Activated CD4-positive, alpha-beta memory T cell treated with anti-CD3 and anti-CD28 coated beads for 36 hours (primary cell): ENCODE measurements at regions not wholly inside any gene's neighbourhood (a gene's known extent, or its start where the extent isn't known, plus 50 kb on each side); places are given as distances from the start of the nearest gene placed in this dataset.

Source experiments
- CTCF ChIA-PET: fragments of 350-600 bp; sonication (Branson Sonifier 250); formaldehyde crosslinking; loops from one replicate; lab custom pipeline; 2021; ENCODE audit warnings: antibody characterized with exemption, inconsistent platforms; lab: Charles Lee
- POLR2A ChIA-PET: fragments of 350-600 bp; sonication (Branson Sonifier 250); formaldehyde crosslinking; loops from one replicate; lab custom pipeline; 2021; ENCODE audit warnings: antibody characterized with exemption; lab: Charles Lee
- DNase-seq: peaks from one replicate; pipeline ENCODE4 v3.0.0-alpha.2; 2020
- H3K27ac Mint-ChIP-seq: one replicate; pipeline ENCODE4 v1.8.0; 2021; ENCODE audit warnings: mixed read lengths
- H3K27me3 Mint-ChIP-seq: one replicate; pipeline ENCODE4 v1.8.0; 2021; ENCODE audit warnings: mixed read lengths
- H3K36me3 Mint-ChIP-seq: one replicate; pipeline ENCODE4 v1.8.0; 2021; ENCODE audit warnings: mixed read lengths
- H3K4me1 Mint-ChIP-seq: one replicate; pipeline ENCODE4 v1.8.0; 2021; ENCODE audit warnings: low read depth, mixed read lengths
- H3K4me3 Mint-ChIP-seq: one replicate; pipeline ENCODE4 v1.8.0; 2021; ENCODE audit warnings: mild to moderate bottlenecking, mixed read lengths
- H3K9me3 Mint-ChIP-seq: one replicate; pipeline ENCODE4 v1.8.0; 2021; ENCODE audit warnings: mixed read lengths
- intact Hi-C: fragments of 100-400 bp; cut with micrococcal nuclease; formaldehyde crosslinking; loops from one replicate; pipeline ENCODE4 v1.15.1; 2023

DNA sequence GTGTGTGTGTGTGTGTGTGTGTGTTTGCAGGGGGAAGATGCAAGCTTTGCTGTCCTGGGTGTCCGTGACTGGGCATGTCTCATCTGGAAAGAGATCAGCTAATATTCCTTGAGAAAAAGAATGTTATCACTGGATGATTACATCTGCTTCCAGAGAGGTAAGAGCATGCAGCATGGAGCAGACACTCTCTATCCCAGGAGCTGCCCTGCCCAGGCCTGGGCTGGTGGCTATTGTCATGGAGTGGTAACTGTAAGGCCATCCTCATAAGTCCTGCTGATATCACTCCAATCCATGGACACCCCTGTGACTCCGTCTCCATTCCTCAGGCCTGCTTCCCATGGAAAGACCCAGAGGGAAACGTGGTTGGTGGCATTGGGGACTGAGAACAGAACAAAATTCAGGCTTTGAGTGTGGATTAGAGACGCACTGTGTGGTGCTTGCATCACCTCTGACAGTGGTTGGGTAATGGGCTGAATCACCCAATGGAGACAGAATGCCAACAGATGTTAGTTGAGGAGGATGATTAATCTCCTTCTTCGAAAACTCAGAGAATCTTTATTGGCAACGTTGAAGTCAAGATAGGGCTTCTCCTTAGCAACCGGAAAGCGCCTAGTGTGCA is 52.0 kb upstream of the KCNIP1 start:
- intact Hi-C loops: no loop called here
- peaks cover 13% of the 10 kb centered on the region for H3K27me3 Mint-ChIP-seq
- POLR2A ChIA-PET: no interaction called here

DNA sequence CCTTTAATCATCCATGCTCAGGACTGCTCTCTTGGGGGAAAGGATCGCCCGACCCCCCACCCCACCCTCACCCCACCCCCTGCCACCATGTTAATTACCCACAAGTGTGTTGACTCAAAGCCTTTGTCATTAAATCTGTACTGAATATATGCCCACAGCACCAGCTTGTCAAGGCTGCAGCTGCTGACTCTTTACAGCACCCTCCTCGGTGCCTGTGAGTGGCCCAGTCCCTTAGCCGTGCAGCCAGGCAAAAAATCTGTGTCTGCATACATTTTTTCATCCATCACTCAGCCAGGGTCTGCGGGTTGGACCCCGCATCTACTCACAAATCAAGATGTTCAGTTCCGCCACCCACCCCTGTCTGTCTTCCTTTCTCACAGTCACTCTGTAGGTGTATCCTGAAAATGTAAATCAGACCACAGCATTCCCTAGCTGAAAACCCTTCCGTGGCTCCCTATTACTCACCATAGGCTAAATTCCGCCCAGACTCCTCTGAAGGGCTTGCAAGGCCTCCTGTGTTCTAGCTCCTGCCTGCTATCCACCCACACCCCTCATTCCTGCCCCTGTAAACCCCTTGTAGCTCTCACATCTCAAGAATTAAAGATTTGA is 53.7 kb upstream of the KCNIP1 start:
- no peak overlapping the region for H3K4me3 Mint-ChIP-seq

More for the DNA sequence above, 52.0 kb upstream of the KCNIP1 start:
- H3K9me3 Mint-ChIP-seq: peaks cover 4% of the 10 kb centered on the region
- no peak for DNase-seq
- no peaks in the 10 kb centered on the region for H3K36me3 Mint-ChIP-seq
- CTCF ChIA-PET: interaction anchor here (1.9 kb wide), 1 partner anchor 17 kb away, joined by 5 read pairs; no protein-coding TSS in a partner anchor
- H3K27ac Mint-ChIP-seq: no peak overlapping the region
- no peaks in the 10 kb centered on the region for H3K4me1 Mint-ChIP-seq
- no peak overlapping the region for H3K4me3 Mint-ChIP-seq

DNA sequence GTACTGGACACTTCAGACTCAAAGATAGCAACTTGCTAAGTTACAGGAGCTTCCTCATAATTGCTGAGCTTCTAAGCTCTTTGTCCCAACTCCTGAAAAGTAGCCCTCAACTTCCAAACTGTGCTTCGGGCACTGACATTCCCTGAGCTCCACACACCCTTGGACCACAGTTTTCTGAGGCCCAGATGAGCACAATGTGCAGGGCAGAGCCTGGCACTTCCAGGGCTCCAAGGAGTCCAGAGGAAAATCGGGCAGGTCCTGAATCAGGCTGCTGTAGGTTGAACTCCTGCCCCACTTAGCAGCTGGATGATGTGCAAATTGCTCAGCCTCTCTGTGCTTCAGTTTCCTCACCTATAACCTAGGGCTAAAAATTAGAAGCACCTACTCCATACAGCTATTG is 54.6 kb upstream of the KCNIP1 start:
- no peak for DNase-seq
- intact Hi-C loops: no loop called here
- POLR2A ChIA-PET: no interaction called here
- Mint-ChIP-seq H3K9me3 (peaks cover 4% of the 10 kb centered on the region), H3K4me1 (peaks cover 6% of the 10 kb centered on the region), H3K27ac (no peak overlapping the region), H3K4me3 (no peak overlapping the region), H3K36me3 (no peaks in the 10 kb centered on the region), H3K27me3 (peaks cover 7% of the 10 kb centered on the region)
- CTCF ChIA-PET: interaction anchor here (0.6 to 0.9 kb wide), 2 partner anchors 21 to 184 kb away, joined by 3 to 5 read pairs; no protein-coding TSS in a partner anchor

More for the DNA sequence above, 53.7 kb upstream of the KCNIP1 start:
- ChIA-PET CTCF (interaction anchor here (0.7 to 1.9 kb wide), 2 partner anchors 15 to 188 kb away, joined by 3 to 5 read pairs; no protein-coding TSS in a partner anchor), POLR2A (no interaction called here)
- Mint-ChIP-seq H3K27ac (no peak overlapping the region), H3K36me3 (no peaks in the 10 kb centered on the region), H3K4me1 (no peaks in the 10 kb centered on the region), H3K9me3 (peaks cover 4% of the 10 kb centered on the region), H3K27me3 (peaks cover 8% of the 10 kb centered on the region)
- DNase-seq: no peak
- intact Hi-C loops: no loop called here

DNA sequence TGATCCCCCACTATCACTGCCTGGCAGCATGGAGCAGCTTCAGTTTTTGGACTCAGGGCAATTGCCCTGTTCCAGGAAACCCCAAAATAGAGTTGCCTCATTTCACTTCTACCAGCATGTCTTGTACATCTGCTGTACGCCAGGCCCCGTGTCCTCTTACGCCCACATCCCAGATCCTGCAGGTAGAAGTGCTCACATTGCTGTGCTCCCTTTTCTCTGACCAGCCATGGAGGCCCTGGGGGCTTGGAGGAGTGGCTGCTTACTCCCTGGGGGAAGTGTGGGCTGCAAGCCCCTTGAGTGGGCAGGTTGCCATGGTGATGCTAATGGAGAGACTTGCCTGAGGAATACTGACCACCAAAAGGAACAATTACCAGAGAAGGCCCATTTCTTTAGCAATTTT is 55.6 kb upstream of the KCNIP1 start:
- Mint-ChIP-seq H3K4me1 (peaks cover 6% of the 10 kb centered on the region), H3K27me3 (peaks cover 3% of the 10 kb centered on the region), H3K27ac (no peak overlapping the region), H3K36me3 (no peaks in the 10 kb centered on the region), H3K4me3 (no peak overlapping the region), H3K9me3 (peaks cover 4% of the 10 kb centered on the region)
- no peak for DNase-seq
- ChIA-PET POLR2A (no interaction called here), CTCF (no interaction called here)
- intact Hi-C loops: no loop called here

DNA sequence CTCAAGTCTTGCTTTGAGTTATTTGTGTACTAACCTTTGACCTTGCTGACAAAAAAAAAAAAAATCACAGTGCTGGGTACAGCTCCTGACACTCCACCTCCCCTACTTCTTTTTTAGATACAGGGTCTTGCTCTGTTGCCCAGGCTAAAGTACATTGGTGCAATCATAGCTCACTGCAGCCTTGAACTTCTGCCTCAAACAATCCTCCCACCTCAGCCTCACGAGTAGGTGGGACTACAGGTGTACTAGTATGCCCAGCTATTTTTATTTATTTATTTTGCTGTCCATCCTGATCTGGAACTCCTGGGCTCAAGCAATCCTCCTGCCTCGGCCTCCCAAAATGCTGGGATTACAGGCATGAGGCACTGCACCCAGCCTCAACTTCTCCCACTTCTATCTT is 57.2 kb upstream of the KCNMB1 start:
- CTCF ChIA-PET: interaction anchor here (2.6 kb wide), 1 partner anchor 12 kb away, joined by 10 read pairs; no protein-coding TSS in a partner anchor
- Mint-ChIP-seq H3K4me3 (no peak overlapping the region), H3K36me3 (no peaks in the 10 kb centered on the region), H3K4me1 (peaks cover 6% of the 10 kb centered on the region), H3K9me3 (peaks cover 4% of the 10 kb centered on the region), H3K27ac (no peak overlapping the region), H3K27me3 (peaks cover 3% of the 10 kb centered on the region)
- POLR2A ChIA-PET: no interaction called here
- intact Hi-C loops: no loop called here
- no peak for DNase-seq

DNA sequence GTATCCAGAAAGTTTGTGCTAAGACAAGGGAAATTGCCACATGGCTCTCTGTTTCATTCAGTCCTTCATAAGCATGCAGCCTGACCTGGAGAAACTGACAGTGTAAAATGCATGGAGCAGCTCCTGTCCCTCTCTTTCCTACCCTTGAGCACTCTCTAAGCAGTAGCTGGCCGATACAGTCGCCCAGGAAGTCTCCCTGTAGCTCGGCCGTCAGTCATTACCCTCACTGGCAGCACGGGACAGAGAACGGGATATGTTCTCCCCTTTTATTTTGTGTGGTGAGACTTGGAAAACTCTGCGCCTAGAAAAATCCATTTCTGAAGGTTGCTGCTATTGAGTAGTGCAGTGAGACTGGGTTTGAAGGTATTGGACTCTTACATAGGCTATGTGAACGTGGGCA is 56.8 kb upstream of the KCNMB1 start:
- Mint-ChIP-seq H3K9me3 (peaks cover 4% of the 10 kb centered on the region), H3K27me3 (peaks cover 3% of the 10 kb centered on the region), H3K4me1 (peaks cover 6% of the 10 kb centered on the region), H3K36me3 (no peaks in the 10 kb centered on the region), H3K4me3 (no peak overlapping the region), H3K27ac (no peak overlapping the region)
- no peak for DNase-seq
- POLR2A ChIA-PET: no interaction called here
- intact Hi-C loops: no loop called here
- CTCF ChIA-PET: interaction anchor here (2.6 kb wide), 1 partner anchor 11 kb away, joined by 10 read pairs; no protein-coding TSS in a partner anchor

DNA sequence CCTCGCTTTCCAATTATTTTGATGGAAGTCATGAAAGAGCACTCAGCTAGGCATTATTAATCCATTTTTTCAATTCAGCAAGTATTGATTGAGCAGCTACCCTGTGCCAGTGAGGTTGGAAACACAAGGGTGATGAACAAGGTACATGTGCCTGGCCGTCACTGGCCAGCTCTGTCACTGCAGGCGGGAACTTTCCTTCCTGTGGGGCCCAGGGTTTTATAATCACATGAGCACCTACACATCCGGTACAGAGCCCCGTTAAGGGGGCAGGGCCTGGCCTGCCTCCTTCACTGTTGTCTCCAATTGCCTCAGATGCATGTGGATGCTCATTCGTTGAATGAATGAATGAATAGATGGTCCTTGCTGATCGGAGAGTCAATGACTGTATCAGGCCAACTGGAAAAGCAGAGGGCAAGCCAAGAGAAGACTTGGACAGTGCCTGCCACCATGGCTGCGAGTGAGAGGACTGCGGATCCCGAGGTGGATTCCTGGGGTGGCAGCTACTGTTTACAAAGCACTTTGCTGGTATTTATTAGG is 55.9 kb upstream of the KCNMB1 start:
- intact Hi-C loops: no loop called here
- DNase-seq: no peak
- Mint-ChIP-seq H3K27ac (no peak overlapping the region), H3K27me3 (peaks cover 3% of the 10 kb centered on the region), H3K36me3 (no peaks in the 10 kb centered on the region), H3K4me1 (peaks cover 6% of the 10 kb centered on the region), H3K4me3 (no peak overlapping the region), H3K9me3 (peaks cover 4% of the 10 kb centered on the region)
- ChIA-PET POLR2A (no interaction called here), CTCF (interaction anchor here (1.2 to 2.6 kb wide), 3 partner anchors 10 to 193 kb away, joined by 3 to 10 read pairs (median 4); no protein-coding TSS in a partner anchor)

DNA sequence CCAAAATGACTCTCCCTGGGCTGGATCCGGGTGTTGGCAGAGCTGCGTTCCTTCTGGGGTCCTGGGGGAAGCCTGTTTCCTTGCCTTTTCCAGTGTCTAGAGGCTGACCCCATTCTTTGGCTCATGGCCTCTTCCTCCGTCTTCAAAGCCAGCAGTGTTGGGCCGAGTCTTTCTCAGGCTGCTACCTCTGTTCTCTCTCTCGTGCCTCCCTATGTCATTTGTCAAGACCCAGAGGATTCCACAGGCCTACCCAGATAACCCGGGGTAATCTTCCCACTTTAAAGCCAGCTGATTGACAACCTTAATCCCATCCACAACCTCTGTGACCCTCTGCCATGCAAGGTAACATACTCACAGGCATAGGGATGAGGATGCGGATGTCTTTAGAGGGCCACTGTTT is 55.0 kb upstream of the KCNMB1 start:
- ChIA-PET POLR2A (no interaction called here), CTCF (interaction anchor here (1.3 kb wide), 2 partner anchors 9 to 189 kb away, joined by 4 read pairs; no protein-coding TSS in a partner anchor)
- H3K9me3 Mint-ChIP-seq: peaks cover 4% of the 10 kb centered on the region
- no peak for DNase-seq
- peaks cover 6% of the 10 kb centered on the region for H3K4me1 Mint-ChIP-seq
- no peaks in the 10 kb centered on the region for H3K36me3 Mint-ChIP-seq
- H3K27me3 Mint-ChIP-seq: peaks cover 3% of the 10 kb centered on the region
- H3K4me3 Mint-ChIP-seq: no peak overlapping the region
- H3K27ac Mint-ChIP-seq: no peak overlapping the region
- intact Hi-C loops: no loop called here

DNA sequence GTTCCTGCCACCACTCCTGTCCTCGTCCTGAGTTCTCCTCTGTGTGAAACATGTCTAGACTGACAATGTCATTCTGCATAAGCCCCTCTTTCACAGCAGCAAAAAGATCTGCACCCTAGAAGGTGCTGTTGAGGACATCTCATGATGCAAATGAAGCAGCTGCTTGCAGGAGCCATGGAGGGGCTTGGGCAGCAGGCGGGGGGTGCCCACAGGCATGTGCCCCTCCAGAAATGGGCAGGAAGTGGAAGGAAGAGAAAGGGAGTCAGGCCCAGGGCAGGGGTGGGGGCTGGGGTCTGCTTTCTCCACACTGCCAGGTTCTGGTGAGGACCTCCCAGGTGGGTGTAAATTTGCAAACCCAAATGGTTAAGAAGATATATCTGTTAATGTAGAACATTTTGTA is 54.5 kb upstream of the KCNMB1 start:
- CTCF ChIA-PET: interaction anchor here (1.3 kb wide), 1 partner anchor 9 kb away, joined by 4 read pairs; no protein-coding TSS in a partner anchor
- intact Hi-C loops: no loop called here
- H3K9me3 Mint-ChIP-seq: peaks cover 4% of the 10 kb centered on the region
- DNase-seq: no peak
- H3K4me1 Mint-ChIP-seq: peaks cover 6% of the 10 kb centered on the region
- no peak overlapping the region for H3K4me3 Mint-ChIP-seq
- POLR2A ChIA-PET: no interaction called here
- H3K36me3 Mint-ChIP-seq: no peaks in the 10 kb centered on the region
- peaks cover 3% of the 10 kb centered on the region for H3K27me3 Mint-ChIP-seq
- no peak overlapping the region for H3K27ac Mint-ChIP-seq

DNA sequence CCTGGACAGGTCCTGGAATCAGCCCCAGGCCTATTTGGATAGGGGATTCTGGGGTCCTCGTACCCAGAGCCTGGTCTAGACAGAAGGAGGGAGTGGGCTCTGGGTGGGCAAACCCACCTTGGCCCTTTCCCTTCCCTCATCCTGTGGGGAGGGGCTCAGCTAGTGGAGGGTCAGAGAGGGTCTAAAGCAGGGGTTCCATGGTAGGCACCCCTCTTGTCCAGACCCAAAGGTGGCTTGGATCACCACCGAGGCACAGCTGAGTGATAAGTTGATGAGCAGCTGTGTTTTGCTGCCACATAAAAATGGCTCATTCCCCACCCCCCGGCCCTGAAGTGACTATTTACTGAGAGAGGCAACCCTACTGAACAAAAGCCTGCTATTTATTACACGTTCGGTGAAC is 53.8 kb upstream of the KCNMB1 start:
- no peaks in the 10 kb centered on the region for H3K36me3 Mint-ChIP-seq
- peaks cover 6% of the 10 kb centered on the region for H3K4me1 Mint-ChIP-seq
- ChIA-PET CTCF (interaction anchor here (1.3 kb wide), 1 partner anchor 196 kb away, joined by 3 read pairs; no protein-coding TSS in a partner anchor), POLR2A (no interaction called here)
- H3K27me3 Mint-ChIP-seq: peaks cover 2% of the 10 kb centered on the region
- peaks cover 4% of the 10 kb centered on the region for H3K9me3 Mint-ChIP-seq
- H3K4me3 Mint-ChIP-seq: no peak overlapping the region
- H3K27ac Mint-ChIP-seq: no peak overlapping the region
- intact Hi-C loops: no loop called here
- DNase-seq: no peak

DNA sequence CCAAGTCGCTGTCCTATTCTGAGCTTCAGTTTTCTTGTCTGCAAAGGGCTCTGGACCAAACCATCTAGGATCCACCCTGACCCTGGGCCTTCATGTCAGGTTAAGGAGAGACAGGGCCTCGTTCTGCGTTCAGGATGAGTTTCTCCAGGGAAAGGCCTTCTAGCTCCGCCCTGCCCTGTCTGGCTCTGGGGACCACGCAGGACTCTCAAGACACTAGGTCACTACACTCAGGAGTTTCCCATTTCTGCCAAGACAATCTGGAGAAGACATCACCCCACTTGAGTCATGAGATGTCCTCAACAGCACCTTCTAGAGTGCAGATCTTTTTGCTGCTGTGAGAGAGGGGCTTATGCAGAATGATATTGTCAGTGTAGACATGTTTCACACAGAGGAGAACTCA is 53.2 kb upstream of the KCNMB1 start:
- H3K36me3 Mint-ChIP-seq: no peaks in the 10 kb centered on the region
- ChIA-PET CTCF (interaction anchor here (1.3 kb wide), 1 partner anchor 196 kb away, joined by 3 read pairs; no protein-coding TSS in a partner anchor), POLR2A (no interaction called here)
- H3K27me3 Mint-ChIP-seq: no peaks in the 10 kb centered on the region
- H3K4me3 Mint-ChIP-seq: no peak overlapping the region
- intact Hi-C loops: no loop called here
- peaks cover 6% of the 10 kb centered on the region for H3K4me1 Mint-ChIP-seq
- no peak overlapping the region for H3K27ac Mint-ChIP-seq
- H3K9me3 Mint-ChIP-seq: no peaks in the 10 kb centered on the region
- DNase-seq: no peak

DNA sequence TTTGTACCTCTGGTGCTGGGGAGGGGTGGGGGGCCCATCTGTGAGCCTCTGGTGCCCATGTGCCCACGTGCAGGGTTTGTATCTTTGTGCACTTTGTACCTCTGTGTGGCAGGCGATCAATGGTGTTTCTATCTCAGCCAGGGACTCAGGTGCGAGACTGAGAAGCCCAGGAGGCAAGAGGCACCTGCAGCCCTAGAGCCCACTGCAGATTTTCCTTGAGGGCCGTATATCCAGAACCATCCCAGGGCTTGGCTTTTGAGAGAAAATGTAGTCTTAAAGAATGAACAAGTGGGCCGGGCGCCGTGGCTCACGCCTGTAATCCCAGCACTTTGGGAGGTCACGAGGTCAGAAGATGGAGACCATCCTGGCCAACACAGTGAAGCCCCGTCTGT is 52.2 kb upstream of the KCNMB1 start:
- ChIA-PET POLR2A (no interaction called here), CTCF (interaction anchor here (1.3 kb wide), 1 partner anchor 197 kb away, joined by 3 read pairs; no protein-coding TSS in a partner anchor)
- intact Hi-C loops: no loop called here
- no peak overlapping the region for H3K27ac Mint-ChIP-seq
- DNase-seq: no peak
- H3K4me3 Mint-ChIP-seq: no peak overlapping the region
- H3K4me1 Mint-ChIP-seq: peaks cover 6% of the 10 kb centered on the region
- no peaks in the 10 kb centered on the region for H3K36me3 Mint-ChIP-seq
- H3K27me3 Mint-ChIP-seq: no peaks in the 10 kb centered on the region
- no peaks in the 10 kb centered on the region for H3K9me3 Mint-ChIP-seq
